IMR-90 (cell line): ENCODE measurements at regions not wholly inside any gene's neighbourhood (a gene's known extent, or its start where the extent isn't known, plus 50 kb on each side); places are given as distances from the start of the nearest gene placed in this dataset.

Source experiments
- ATAC-seq: fragments of 200-7000 bp; cut with Tn5 transposase; 2 replicates; pipeline ENCODE4 v1.9.1; 2020; ENCODE audit warnings: low read depth, mild to moderate bottlenecking, moderate library complexity
- BruUV-seq: library from RNA; stranded (reverse); fragments of 400-500 nt; replicated peaks from 2 replicates; lab custom pipeline; 2021; lab: Mats Ljungman, UMichigan
- CTCF ChIA-PET: fragments of 300-600 bp; formaldehyde crosslinking; extraction: SDS; loops from one replicate; lab custom pipeline; 2021; ENCODE audit warnings: antibody characterized with exemption; lab: Yijun Ruan, JAX
- POLR2A ChIA-PET: fragments of 300-600 bp; sonication (Branson Sonifier 250); formaldehyde crosslinking; loops from one replicate; lab custom pipeline; 2022; ENCODE audit warnings: antibody characterized with exemption; ENCODE audit not compliant: unreplicated experiment; lab: Charles Lee
- DNase-seq: peaks from one replicate; pipeline ENCODE4 v3.0.0; 2013
- H2AFZ ChIP-seq: replicated peaks from 2 replicates; pipeline ENCODE3; 2013; ENCODE audit warnings: low read length, mild to moderate bottlenecking; ENCODE audit not compliant: poor library complexity
- H2AK5ac ChIP-seq: 2 replicates; pipeline ENCODE4 v1.6.1; 2013; ENCODE audit warnings: low read depth, low read length, inconsistent platforms
- H2AK9ac ChIP-seq: replicated peaks from 2 replicates; pipeline ENCODE3; 2013; ENCODE audit warnings: mild to moderate bottlenecking, low read depth, low read length, moderate library complexity; ENCODE audit not compliant: poor library complexity
- H2BK120ac ChIP-seq: 2 replicates; pipeline ENCODE4 v1.6.1; 2013; ENCODE audit warnings: low read depth, low read length, inconsistent platforms
- H2BK15ac ChIP-seq: 3 replicates; pipeline ENCODE4 v1.6.1; 2013; ENCODE audit warnings: low read depth, low read length, inconsistent platforms
- H2BK20ac ChIP-seq: 2 replicates; pipeline ENCODE4 v1.6.1; 2013; ENCODE audit warnings: low read depth, mild to moderate bottlenecking, inconsistent platforms, low read length, moderate library complexity
- H2BK5ac ChIP-seq: 2 replicates; pipeline ENCODE4 v1.6.1; 2013; ENCODE audit warnings: mild to moderate bottlenecking, low read depth, low read length, inconsistent platforms; ENCODE audit not compliant: poor library complexity, severe bottlenecking
- H3K14ac ChIP-seq: replicated peaks from 2 replicates; pipeline ENCODE4 v1.6.1; 2013; ENCODE audit warnings: low read depth, low read length, inconsistent platforms
- H3K18ac ChIP-seq: 2 replicates; pipeline ENCODE4 v1.6.1; 2013; ENCODE audit warnings: low read depth, low read length, control low read depth
- H3K23ac ChIP-seq: 2 replicates; pipeline ENCODE4 v1.6.1; 2013; ENCODE audit warnings: low read depth, low read length, inconsistent platforms
- H3K27ac ChIP-seq: 2 replicates; pipeline ENCODE4 v1.5.1; 2013; ENCODE audit warnings: mild to moderate bottlenecking, control low read depth, low read length; ENCODE audit not compliant: insufficient read depth
- H3K27me3 ChIP-seq: 2 replicates; pipeline ENCODE4 v1.6.1; 2013; ENCODE audit warnings: low read length; ENCODE audit not compliant: control insufficient read depth, insufficient read depth
- H3K36me3 ChIP-seq: 2 replicates; pipeline ENCODE4 v1.6.1; 2013; ENCODE audit warnings: low read length, mixed read lengths; ENCODE audit not compliant: control insufficient read depth, insufficient read depth
- H3K4ac ChIP-seq: 2 replicates; pipeline ENCODE4 v1.6.1; 2013; ENCODE audit warnings: low read depth, low read length, inconsistent platforms
- H3K4me1 ChIP-seq: 2 replicates; pipeline ENCODE4 v1.6.1; 2013; ENCODE audit warnings: low read length, mixed read lengths; ENCODE audit not compliant: control insufficient read depth, insufficient read depth
- H3K4me2 ChIP-seq: 2 replicates; pipeline ENCODE4 v1.6.1; 2013; ENCODE audit warnings: low read depth, mild to moderate bottlenecking, control low read depth, low read length, moderate library complexity
- H3K4me3 ChIP-seq: 2 replicates; pipeline ENCODE4 v1.5.1; 2013; ENCODE audit warnings: low read depth, mild to moderate bottlenecking, control low read depth, low read length, moderate library complexity; ENCODE audit not compliant: insufficient read depth
- H3K56ac ChIP-seq: 2 replicates; pipeline ENCODE4 v1.6.1; 2013; ENCODE audit warnings: low read length, inconsistent platforms; ENCODE audit not compliant: insufficient read depth; ENCODE audit errors: extremely low read depth
- H3K79me1 ChIP-seq, 2 experiments: 2 replicates each; pipeline ENCODE4 v1.6.1; 2013; ENCODE audit warnings: low read length in 2 of 2, inconsistent platforms in 1 of 2, low read depth in 1 of 2
- H3K9ac ChIP-seq: 2 replicates; pipeline ENCODE4 v1.6.1; 2013; ENCODE audit warnings: low read depth, low read length, control low read depth
- H3K9me1 ChIP-seq: 2 replicates; pipeline ENCODE4 v1.6.1; 2013; ENCODE audit warnings: low read length, inconsistent platforms; ENCODE audit not compliant: insufficient read depth
- H3K9me3 ChIP-seq: 2 replicates; pipeline ENCODE4 v1.6.1; 2013; ENCODE audit warnings: low read length; ENCODE audit not compliant: control insufficient read depth, insufficient read depth
- H4K20me1 ChIP-seq: 2 replicates; pipeline ENCODE4 v1.6.1; 2013; ENCODE audit warnings: low read length, inconsistent platforms; ENCODE audit not compliant: insufficient read depth
- H4K5ac ChIP-seq: 2 replicates; pipeline ENCODE4 v1.6.1; 2013; ENCODE audit warnings: mild to moderate bottlenecking, low read depth, low read length, control low read depth
- H4K8ac ChIP-seq, 2 experiments: 2 replicates each; pipeline ENCODE4 v1.6.1; 2013; ENCODE audit warnings: low read depth in 2 of 2, low read length in 2 of 2, control low read depth in 1 of 2, inconsistent platforms in 1 of 2
- H4K91ac ChIP-seq: 2 replicates; pipeline ENCODE4 v1.6.1; 2013; ENCODE audit warnings: low read depth, low read length, inconsistent platforms; ENCODE audit not compliant: insufficient read depth
- BHLHE40 ChIP-seq: fragments of 150-350 bp; IDR thresholded peaks from 2 replicates; pipeline ENCODE4 v1.6.1; 2016; ENCODE audit warnings: mild to moderate bottlenecking, low read depth, low read length
- CEBPB ChIP-seq: IDR thresholded peaks from 2 replicates; pipeline ENCODE4 v1.6.1; 2012; ENCODE audit warnings: low read depth, low read length, improper control_type of control experiment
- CHD1 ChIP-seq: IDR thresholded peaks from 2 replicates; pipeline ENCODE4 v1.6.1; 2012; ENCODE audit warnings: low read depth, low read length, improper control_type of control experiment
- FOS ChIP-seq: fragments of 150-350 bp; IDR thresholded peaks from 2 replicates; pipeline ENCODE4 v1.6.1; 2016; ENCODE audit warnings: low read depth, low read length
- MAFK ChIP-seq: IDR thresholded peaks from 2 replicates; pipeline ENCODE4 v1.6.1; 2012; ENCODE audit warnings: low read depth, low read length, improper control_type of control experiment
- MAZ ChIP-seq: IDR thresholded peaks from 2 replicates; pipeline ENCODE4 v1.6.1; 2012; ENCODE audit warnings: low read depth, mild to moderate bottlenecking, low read length, improper control_type of control experiment, moderate library complexity, borderline replicate concordance
- MXI1 ChIP-seq: IDR thresholded peaks from 2 replicates; pipeline ENCODE4 v1.6.1; 2012; ENCODE audit warnings: low read depth, mild to moderate bottlenecking, low read length, moderate library complexity, borderline replicate concordance
- NFE2L2 ChIP-seq: fragments of 150-350 bp; IDR thresholded peaks from 2 replicates; pipeline ENCODE4 v1.6.1; 2016; ENCODE audit warnings: low read depth, mild to moderate bottlenecking, low read length
- POLR2A ChIP-seq: IDR thresholded peaks from 2 replicates; pipeline ENCODE4 v1.6.1; 2012; ENCODE audit warnings: mild to moderate bottlenecking, low read depth, low read length
- RAD21 ChIP-seq: IDR thresholded peaks from 2 replicates; pipeline ENCODE4 v1.6.1; 2012; ENCODE audit warnings: low read length, improper control_type of control experiment
- RCOR1 ChIP-seq: IDR thresholded peaks from 2 replicates; pipeline ENCODE4 v1.6.1; 2012; ENCODE audit warnings: mild to moderate bottlenecking, low read length, improper control_type of control experiment; ENCODE audit not compliant: insufficient replicate concordance
- RFX5 ChIP-seq: IDR thresholded peaks from 2 replicates; pipeline ENCODE4 v1.8.0; 2012; ENCODE audit warnings: low read depth, mild to moderate bottlenecking, low read length, moderate library complexity
- SMC3 ChIP-seq: fragments of 150-350 bp; IDR thresholded peaks from 2 replicates; pipeline ENCODE4 v1.6.1; 2016; ENCODE audit warnings: low read depth, mild to moderate bottlenecking, antibody characterized with exemption, low read length, moderate library complexity
- dilution Hi-C: fragments of 300-500 bp; cut with HindIII; formaldehyde crosslinking; loops from one replicate; pipeline ENCODE4 v1.14.3; 2018; ENCODE audit warnings: low sequenced_read_pairs; ENCODE audit not compliant: unreplicated experiment
- in situ Hi-C: fragments of 300-500 bp; cut with MboI; formaldehyde crosslinking; loops from 3 replicates; pipeline ENCODE4 v1.14.3; 2019; ENCODE audit warnings: low sequenced_read_pairs, inconsistent platforms, mixed read lengths
- intact Hi-C: fragments of 100-400 bp; cut with micrococcal nuclease; formaldehyde crosslinking; loops from 2 replicates; pipeline ENCODE4 v1.10.0; 2022
- TF ChIP-seq, protein P1 (sequence below): fragments of 150-350 bp; IDR thresholded peaks from 2 replicates; pipeline ENCODE4 v1.6.1; 2016; ENCODE audit warnings: low read depth, mild to moderate bottlenecking, low read length, moderate library complexity, borderline replicate concordance
- TF ChIP-seq, protein P2 (sequence below): fragments of 150-350 bp; IDR thresholded peaks from 2 replicates; pipeline ENCODE4 v1.6.1; 2017; ENCODE audit warnings: mild to moderate bottlenecking, antibody characterized with exemption, low read length, low read depth
- TF ChIP-seq, protein P3 (sequence below): conservative IDR thresholded peaks from 2 replicates; pipeline ENCODE4 v1.5.1; 2012; ENCODE audit warnings: mild to moderate bottlenecking, low read depth, low read length, improper control_type of control experiment

DNA sequence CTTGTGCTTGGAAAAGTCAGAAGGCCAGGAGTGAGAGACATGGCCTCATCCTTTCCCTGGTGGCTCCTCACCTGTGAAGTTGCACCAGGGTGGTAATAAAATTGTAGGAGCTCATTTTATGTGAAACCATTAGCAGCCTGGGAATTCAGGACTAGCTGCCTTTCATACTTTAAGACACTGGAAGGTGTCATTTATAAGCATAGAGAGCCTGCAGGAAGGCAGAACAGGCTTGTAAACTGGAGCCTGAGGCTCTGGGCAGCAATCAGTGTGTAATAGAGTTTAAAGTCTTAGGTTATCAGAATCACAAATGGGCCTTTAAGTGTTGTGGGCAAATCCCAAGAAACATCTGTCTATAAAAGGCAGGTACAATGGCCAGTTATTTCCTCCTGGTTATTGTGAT, 127.2 kb downstream of the TM9SF2 start:
- CTCF ChIA-PET: no interaction called here
- no peaks in the 10 kb centered on the region for H3K79me1 ChIP-seq
- dilution Hi-C loops: no loop called here

More for the DNA sequence above, 127.2 kb downstream of the TM9SF2 start:
- H3K4me1 ChIP-seq: no peaks in the 10 kb centered on the region
- no peaks in the 10 kb centered on the region for H3K36me3 ChIP-seq
- H3K4me3 ChIP-seq: no peak overlapping the region
- H3K9me1 ChIP-seq: no peaks in the 10 kb centered on the region
- no peak overlapping the region for H4K8ac ChIP-seq
- H2BK20ac ChIP-seq: no peak overlapping the region
- no peak for TF ChIP-seq FOS
- no peak for TF ChIP-seq RFX5
- TF ChIP-seq MAZ: no peak
- TF ChIP-seq CEBPB: no peak
- TF ChIP-seq CHD1: no peak
- TF ChIP-seq RAD21: no peak
- TF ChIP-seq, protein P1, sequence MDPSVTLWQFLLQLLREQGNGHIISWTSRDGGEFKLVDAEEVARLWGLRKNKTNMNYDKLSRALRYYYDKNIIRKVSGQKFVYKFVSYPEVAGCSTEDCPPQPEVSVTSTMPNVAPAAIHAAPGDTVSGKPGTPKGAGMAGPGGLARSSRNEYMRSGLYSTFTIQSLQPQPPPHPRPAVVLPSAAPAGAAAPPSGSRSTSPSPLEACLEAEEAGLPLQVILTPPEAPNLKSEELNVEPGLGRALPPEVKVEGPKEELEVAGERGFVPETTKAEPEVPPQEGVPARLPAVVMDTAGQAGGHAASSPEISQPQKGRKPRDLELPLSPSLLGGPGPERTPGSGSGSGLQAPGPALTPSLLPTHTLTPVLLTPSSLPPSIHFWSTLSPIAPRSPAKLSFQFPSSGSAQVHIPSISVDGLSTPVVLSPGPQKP: no peak
- TF ChIP-seq, protein P2, sequence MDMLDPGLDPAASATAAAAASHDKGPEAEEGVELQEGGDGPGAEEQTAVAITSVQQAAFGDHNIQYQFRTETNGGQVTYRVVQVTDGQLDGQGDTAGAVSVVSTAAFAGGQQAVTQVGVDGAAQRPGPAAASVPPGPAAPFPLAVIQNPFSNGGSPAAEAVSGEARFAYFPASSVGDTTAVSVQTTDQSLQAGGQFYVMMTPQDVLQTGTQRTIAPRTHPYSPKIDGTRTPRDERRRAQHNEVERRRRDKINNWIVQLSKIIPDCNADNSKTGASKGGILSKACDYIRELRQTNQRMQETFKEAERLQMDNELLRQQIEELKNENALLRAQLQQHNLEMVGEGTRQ: no peak
- no peak for TF ChIP-seq BHLHE40
- TF ChIP-seq, protein P3, sequence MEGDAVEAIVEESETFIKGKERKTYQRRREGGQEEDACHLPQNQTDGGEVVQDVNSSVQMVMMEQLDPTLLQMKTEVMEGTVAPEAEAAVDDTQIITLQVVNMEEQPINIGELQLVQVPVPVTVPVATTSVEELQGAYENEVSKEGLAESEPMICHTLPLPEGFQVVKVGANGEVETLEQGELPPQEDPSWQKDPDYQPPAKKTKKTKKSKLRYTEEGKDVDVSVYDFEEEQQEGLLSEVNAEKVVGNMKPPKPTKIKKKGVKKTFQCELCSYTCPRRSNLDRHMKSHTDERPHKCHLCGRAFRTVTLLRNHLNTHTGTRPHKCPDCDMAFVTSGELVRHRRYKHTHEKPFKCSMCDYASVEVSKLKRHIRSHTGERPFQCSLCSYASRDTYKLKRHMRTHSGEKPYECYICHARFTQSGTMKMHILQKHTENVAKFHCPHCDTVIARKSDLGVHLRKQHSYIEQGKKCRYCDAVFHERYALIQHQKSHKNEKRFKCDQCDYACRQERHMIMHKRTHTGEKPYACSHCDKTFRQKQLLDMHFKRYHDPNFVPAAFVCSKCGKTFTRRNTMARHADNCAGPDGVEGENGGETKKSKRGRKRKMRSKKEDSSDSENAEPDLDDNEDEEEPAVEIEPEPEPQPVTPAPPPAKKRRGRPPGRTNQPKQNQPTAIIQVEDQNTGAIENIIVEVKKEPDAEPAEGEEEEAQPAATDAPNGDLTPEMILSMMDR: no peak
- no peak for TF ChIP-seq MXI1
- no peak for TF ChIP-seq NFE2L2
- TF ChIP-seq MAFK: no peak
- no peak for TF ChIP-seq RCOR1
- TF ChIP-seq POLR2A: no peak
- no peak for TF ChIP-seq SMC3
- intact Hi-C loops: no loop called here
- no TSS peak for BruUV-seq
- H2AK5ac ChIP-seq: no peak overlapping the region
- POLR2A ChIA-PET: no interaction called here
- no peak overlapping the region for H4K5ac ChIP-seq
- no peak overlapping the region for H2AFZ ChIP-seq
- no peak overlapping the region for H3K4me2 ChIP-seq
- ATAC-seq (no peak), DNase-seq (no peak)
- H3K56ac ChIP-seq: no peak overlapping the region
- no peak overlapping the region for H3K9ac ChIP-seq
- peaks cover 13% of the 10 kb centered on the region for H3K27me3 ChIP-seq
- no peak overlapping the region for H2BK120ac ChIP-seq
- H3K23ac ChIP-seq: no peak overlapping the region
- H4K20me1 ChIP-seq: no peaks in the 10 kb centered on the region
- no peak overlapping the region for H3K18ac ChIP-seq
- H4K91ac ChIP-seq: no peak overlapping the region
- in situ Hi-C loops: no loop called here
- H2BK5ac ChIP-seq: no peak overlapping the region
- H2BK15ac ChIP-seq: no peak overlapping the region
- no peaks in the 10 kb centered on the region for H3K9me3 ChIP-seq
- no peak overlapping the region for H3K14ac ChIP-seq
- no peak overlapping the region for H2AK9ac ChIP-seq
- no peak overlapping the region for H3K27ac ChIP-seq
- H3K4ac ChIP-seq: no peak overlapping the region
